AG09309 (cell line): ENCODE measurements at regions not wholly inside any gene's neighbourhood (a gene's known extent, or its start where the extent isn't known, plus 50 kb on each side); places are given as distances from the start of the nearest gene placed in this dataset.

ENCODE experiments used
- DNase-seq: peaks from one replicate; pipeline ENCODE4 v3.0.0-alpha.2; 2010; ENCODE audit warnings: low read depth
- H3K4me3 ChIP-seq: 2 replicates; pipeline ENCODE4 v1.5.1; 2011; ENCODE audit warnings: mild to moderate bottlenecking, low read depth, low read length, moderate library complexity; ENCODE audit not compliant: control insufficient read depth
- TF ChIP-seq, protein P1 (sequence below): IDR thresholded peaks from 2 replicates; pipeline ENCODE4 v1.5.1; 2011; ENCODE audit warnings: mild to moderate bottlenecking, low read depth, low read length, inconsistent platforms; ENCODE audit not compliant: insufficient read depth, control insufficient read depth; ENCODE audit errors: missing control alignments

DNA sequence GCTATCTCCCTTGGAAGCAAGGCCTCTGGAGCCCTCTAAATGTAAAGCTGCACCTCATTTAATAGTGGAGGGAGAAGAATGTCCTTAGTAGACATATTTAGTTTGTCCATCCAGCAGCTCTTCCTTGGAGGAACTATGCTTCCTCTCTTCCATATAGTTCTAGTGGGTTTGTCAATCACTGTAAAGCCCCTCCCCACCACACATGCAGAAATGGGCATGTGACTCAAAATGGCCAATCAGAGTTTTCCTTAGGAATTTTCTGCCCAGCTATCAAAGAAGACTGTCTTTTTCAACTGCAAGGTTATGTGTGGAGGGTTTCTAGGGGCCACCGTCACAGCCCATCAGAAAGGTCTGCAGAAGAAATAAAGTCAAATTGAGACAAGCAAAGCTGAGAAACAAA lies 175.5 kb downstream of the MIS18A start:
- TF ChIP-seq, protein P1, sequence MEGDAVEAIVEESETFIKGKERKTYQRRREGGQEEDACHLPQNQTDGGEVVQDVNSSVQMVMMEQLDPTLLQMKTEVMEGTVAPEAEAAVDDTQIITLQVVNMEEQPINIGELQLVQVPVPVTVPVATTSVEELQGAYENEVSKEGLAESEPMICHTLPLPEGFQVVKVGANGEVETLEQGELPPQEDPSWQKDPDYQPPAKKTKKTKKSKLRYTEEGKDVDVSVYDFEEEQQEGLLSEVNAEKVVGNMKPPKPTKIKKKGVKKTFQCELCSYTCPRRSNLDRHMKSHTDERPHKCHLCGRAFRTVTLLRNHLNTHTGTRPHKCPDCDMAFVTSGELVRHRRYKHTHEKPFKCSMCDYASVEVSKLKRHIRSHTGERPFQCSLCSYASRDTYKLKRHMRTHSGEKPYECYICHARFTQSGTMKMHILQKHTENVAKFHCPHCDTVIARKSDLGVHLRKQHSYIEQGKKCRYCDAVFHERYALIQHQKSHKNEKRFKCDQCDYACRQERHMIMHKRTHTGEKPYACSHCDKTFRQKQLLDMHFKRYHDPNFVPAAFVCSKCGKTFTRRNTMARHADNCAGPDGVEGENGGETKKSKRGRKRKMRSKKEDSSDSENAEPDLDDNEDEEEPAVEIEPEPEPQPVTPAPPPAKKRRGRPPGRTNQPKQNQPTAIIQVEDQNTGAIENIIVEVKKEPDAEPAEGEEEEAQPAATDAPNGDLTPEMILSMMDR, result no peak
- DNase-seq, result no peak
- no peak overlapping the region for H3K4me3 ChIP-seq

DNA sequence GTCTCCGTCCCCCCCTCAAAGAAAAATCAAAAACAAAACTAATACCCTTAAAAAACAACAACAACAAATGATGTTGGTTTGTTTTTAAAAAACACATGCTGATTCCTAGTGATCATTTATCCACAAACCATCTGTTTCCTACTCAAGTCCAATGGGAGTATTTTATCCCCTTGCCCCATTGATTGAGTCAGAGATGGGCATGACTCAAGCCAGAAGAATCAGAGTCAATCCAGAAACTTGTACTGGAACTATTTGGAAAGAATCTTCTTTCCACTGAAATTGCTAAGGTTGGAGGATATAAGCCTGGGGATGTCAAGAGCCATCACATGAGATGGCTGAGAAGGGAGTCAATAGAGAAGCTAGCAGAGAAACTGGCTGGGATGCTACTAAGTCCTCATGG lies 176.4 kb downstream of the MIS18A start:
- TF ChIP-seq, protein P1, result no peak
- no peak for DNase-seq
- H3K4me3 ChIP-seq, result no peak overlapping the region

DNA sequence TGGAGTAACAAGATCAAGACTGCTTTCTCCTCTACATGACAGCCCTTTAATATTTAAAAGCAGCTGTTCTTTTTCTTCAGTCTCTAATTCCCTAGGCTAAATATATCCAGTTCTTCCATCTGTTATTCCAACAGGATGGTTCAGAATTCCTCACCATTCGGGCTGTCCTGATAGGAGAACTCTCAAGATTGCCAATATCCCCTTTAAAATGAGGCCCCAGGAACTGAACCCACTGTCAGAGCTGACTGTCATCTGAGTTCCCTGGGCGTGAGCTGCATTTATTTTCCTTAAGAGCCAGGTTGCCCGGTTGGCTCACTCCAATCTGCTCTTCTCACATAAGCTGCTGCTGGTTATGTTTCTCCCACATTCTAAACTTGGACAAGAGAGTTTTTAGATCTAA lies 177.6 kb downstream of the MIS18A start:
- TF ChIP-seq, protein P1, result no peak
- no peak for DNase-seq
- H3K4me3 ChIP-seq, result no peak overlapping the region

DNA sequence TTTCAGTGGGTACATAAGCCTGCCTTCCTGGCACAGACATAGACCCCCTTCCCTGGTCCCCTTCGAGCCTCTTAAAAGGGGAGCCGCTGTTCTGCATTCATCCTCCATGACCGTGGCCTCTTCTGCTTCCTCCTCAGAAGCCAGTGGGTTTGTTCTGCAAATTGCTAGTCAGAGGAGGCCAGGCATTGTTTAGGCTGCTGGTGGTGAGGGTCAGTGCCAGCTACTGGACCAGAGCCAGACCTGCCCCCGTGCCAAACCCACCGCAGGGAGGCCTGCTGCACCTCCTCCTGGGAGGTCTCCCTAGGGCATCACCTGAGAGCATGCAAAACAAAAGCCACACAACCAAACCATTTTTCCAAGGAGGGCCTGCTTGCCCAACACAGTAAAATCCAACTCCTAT lies 178.4 kb downstream of the MIS18A start:
- no peak for DNase-seq
- H3K4me3 ChIP-seq, result no peak overlapping the region
- TF ChIP-seq, protein P1, result no peak

DNA sequence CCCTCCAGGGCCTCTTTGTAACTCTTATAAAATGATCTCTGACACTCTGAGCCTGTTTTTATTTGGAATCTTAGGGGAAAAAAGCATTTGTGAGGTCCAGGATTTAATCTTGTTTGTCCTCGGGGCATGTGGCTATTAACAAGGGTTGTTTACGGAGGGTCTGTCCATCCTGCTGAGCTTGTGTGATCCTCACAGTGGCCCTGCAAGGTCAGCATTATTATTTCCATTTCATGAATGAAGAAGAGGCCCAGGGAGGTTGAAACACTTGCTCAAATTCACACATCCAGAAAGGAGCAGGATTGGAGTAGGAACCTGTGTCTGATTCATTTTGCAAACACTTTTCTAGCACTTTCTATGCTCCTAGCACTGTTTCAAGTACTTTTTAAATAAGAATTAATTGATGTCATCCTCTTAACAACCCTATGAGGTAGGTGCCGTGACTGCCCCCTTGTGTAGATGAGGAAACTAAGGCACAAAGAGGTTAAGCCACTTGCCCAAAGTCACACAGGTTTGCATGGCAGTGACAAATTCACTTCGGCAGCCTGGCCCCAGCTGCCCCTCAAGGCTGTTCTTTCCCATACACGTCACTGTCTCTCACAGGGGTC lies 178.9 kb downstream of the MIS18A start:
- DNase-seq, result no peak
- H3K4me3 ChIP-seq, result no peak overlapping the region
- TF ChIP-seq, protein P1, result peak; percentile 13

DNA sequence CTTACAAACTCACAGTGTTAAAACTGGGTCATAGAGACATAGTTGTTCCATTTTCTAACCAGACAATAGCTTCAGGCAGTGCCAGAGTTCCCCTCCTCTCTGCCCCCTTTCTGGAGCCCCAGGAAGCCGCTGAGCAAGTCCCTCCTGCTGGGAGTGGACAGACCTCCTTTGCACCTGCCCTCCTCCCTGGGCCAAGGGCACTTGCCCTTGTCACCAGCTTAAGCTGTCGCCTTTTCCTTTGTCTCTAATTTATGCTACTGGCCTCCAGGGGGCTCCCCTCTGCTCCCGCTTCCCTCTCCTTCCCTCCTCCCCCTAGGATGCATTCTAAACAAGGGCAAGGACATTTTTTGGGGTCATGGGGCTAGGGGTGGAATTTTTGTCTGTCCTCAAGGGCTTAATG lies 182.4 kb downstream of the MIS18A start:
- TF ChIP-seq, protein P1, result peak; percentile 39
- no peak for DNase-seq
- no peak overlapping the region for H3K4me3 ChIP-seq

DNA sequence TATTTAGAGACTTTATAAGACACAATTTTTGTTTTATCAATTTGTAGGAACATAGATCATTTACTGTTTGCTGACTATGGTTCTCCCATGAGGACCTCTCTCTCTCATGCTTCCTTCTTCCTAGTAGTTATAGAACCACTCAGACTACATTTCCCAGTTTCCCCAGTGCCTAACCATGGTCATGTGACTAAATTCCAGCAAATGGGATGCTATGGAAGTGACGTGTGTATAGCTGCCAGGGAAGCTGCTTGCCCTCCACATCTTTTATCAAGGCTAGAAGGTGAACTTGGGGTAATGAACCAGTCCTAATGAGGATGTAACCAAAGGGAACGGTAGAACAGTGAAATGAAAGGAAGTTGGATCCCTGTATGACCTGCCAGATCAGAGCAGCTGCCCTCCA lies 184.0 kb downstream of the MIS18A start:
- H3K4me3 ChIP-seq, result no peak overlapping the region
- DNase-seq, result no peak
- TF ChIP-seq, protein P1, result no peak
